LNCAP (cell line): ENCODE measurements at regions not wholly inside any gene's neighbourhood (a gene's known extent, or its start where the extent isn't known, plus 50 kb on each side); places are given as distances from the start of the nearest gene placed in this dataset.

Source experiments
- TF ChIP-seq, protein P1 (sequence below): fragments of 450-650 bp; IDR thresholded peaks from 2 replicates; pipeline ENCODE4 v1.5.1; 2017; ENCODE audit warnings: mild to moderate bottlenecking

DNA sequence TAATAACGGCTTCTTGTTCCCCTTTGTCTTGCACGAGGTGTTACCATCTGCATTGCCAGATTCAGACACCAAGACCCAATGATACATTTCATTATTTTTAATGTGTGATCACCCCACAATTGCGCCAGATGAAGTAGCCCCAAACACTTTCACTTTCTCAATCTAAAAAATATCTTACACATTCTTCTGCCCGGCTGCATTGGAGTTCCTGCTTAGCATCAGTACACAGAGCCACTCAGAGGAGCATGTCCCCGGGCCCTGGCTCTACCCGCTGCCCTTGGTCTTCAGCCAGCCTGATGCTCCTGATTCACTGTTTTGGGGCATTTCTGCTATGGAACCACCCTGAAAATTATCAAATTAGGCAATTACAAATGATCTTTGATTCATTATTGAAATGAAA, 66.0 kb upstream of the TENM3 start:
- TF ChIP-seq, protein P1, sequence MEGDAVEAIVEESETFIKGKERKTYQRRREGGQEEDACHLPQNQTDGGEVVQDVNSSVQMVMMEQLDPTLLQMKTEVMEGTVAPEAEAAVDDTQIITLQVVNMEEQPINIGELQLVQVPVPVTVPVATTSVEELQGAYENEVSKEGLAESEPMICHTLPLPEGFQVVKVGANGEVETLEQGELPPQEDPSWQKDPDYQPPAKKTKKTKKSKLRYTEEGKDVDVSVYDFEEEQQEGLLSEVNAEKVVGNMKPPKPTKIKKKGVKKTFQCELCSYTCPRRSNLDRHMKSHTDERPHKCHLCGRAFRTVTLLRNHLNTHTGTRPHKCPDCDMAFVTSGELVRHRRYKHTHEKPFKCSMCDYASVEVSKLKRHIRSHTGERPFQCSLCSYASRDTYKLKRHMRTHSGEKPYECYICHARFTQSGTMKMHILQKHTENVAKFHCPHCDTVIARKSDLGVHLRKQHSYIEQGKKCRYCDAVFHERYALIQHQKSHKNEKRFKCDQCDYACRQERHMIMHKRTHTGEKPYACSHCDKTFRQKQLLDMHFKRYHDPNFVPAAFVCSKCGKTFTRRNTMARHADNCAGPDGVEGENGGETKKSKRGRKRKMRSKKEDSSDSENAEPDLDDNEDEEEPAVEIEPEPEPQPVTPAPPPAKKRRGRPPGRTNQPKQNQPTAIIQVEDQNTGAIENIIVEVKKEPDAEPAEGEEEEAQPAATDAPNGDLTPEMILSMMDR = no peak

DNA sequence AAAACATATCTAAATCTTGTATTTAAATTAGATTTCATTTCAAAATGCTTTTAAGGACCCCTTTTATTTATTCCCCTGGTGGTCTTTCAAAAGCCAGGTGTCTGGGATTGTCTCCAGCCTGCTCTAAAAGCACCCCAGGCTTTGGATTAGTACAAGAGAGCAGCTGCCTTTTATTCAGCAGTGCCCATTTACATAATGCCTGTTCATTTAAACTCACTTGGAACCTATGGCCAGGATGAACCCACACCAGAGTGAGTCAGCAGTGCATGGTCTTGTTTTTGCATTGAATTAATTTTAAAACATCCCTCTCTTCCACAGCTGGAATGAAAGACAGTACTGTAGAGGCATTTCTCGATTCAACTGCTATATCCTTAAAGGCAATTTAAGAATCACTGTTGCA, 64.1 kb upstream of the TENM3 start:
- TF ChIP-seq, protein P1 = no peak

DNA sequence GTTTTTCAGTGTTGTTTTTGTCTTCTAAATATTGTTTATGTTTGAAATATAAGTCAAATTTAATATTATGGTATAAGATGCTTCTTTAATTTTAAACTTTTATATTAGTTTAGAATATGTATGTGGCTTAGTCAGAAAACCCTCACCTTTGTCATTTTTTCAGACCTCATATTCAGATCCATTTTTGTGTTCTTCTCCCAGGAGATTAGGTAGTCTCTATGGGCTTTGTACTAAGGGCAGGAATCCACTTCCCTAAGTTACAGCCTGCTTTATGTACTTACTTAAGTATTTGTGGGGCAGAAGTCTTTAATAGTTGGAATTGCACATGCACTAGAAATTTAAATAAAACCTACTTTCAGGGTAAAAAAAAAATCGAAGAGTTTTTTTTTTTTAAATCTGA, 63.5 kb upstream of the TENM3 start:
- TF ChIP-seq, protein P1 = no peak

DNA sequence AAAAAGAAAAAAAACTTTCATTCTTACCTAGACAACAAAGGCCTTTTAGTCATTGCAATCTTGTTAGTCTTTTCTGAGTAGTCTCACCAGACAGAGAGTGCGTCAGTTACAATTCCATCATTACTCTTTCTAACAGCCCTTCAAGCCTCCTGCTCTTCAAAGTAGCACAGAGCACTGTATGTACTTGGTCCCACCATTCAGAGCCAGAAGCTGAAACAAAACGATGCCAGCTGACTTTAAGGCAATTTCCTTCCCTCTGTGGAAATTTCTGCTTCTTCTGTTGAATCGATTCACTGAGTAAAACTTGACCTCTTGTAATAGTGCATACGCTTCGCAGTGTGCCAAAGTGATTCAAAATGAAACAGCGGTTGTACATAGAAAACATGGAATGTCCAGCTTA, 57.7 kb upstream of the TENM3 start:
- TF ChIP-seq, protein P1 = no peak

DNA sequence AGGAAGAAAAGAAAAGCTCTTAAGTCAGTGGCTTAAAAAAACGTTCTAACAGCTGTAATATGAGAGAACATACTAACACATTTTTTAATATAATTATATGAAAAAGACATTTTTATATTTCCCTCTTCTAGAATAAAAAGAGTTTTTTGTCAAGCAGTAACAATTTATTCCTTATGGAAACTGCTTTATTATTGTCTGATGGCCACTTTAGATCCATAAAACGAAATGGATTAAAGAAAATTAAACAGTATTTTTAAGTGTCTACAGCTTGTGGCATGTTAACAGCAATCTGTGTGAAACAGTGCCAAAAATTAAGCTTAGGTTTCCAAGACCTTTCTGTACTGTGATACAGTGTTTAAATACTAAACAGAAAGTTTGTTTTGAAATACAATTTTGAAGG, 55.5 kb upstream of the TENM3 start:
- TF ChIP-seq, protein P1 = no peak

DNA sequence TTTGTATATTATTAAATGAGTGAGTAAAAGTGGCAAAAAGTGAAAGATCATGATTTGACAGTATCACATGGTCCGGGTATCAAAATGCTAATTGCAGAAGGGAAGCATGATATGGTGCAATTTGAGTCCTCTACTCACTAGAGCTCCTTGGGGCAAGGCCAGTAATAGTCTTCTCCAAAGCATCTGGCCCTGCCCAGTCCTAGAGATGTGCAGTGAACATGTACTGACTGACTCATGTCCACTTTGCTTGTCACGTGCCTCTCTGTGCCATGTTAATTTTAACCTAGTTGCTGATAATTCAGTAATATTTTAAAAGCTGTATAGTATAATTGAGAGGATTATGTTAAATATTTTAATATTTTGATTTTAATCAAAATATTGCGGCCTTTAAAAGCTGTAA, 54.6 kb upstream of the TENM3 start:
- TF ChIP-seq, protein P1 = no peak

DNA sequence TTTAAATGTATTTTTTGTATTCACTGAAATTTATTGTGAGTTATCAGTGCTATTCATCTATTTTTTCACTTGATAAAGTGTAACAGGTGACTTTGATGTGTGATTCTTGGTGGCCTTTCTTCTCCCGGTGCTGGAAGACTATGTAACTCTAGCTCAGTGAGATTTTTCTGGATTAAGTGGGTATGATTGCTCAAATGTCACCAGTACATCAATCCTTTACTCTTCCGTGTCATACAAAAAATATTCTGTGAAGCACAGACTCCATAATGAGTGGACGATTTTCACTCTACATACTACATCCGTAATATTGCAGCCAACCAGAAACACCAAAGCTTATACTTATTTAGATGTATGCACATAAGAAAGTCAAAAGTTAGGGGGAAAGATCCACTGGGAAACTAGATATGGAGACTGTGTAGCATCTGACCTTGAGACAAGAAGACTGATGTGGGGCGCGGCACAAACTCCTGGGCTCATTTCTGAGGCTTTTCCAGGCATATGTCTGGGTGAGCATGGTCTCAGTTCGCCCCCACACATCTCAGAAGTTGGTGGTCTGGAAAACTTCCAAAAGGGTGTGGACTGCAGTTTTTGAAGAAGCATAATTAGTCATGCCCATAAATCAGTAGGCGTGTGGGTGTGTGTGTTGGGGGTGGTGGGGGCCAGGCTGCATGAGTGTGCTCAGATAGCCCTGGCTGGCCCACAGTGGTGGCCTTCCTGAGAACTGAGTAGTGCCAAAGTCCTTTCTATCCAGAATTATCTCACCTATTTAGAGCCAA, 53.9 kb upstream of the TENM3 start:
- TF ChIP-seq, protein P1 = no peak

DNA sequence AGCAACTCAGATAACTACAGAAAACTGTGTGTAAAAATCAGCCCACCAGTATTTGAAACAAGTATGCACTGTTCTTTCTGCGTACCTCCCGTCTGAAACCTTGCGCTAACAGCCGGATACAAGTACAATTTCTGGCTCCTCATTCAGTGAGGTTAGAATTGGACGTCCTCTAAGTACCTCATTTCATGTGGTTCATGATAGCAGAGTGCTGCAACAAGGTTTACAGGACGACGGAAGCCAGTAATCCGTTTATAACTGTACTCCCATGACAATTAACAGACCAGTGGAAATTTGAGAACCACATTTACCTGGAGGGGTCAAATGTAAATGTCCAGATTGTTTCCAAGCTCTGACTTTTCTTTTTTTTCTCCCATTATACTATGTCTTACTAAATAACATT, 52.9 kb upstream of the TENM3 start:
- TF ChIP-seq, protein P1 = no peak
